Kidney glomerular epithelial cell (primary cell): ENCODE measurements at regions not wholly inside any gene's neighbourhood (a gene's known extent, or its start where the extent isn't known, plus 50 kb on each side); places are given as distances from the start of the nearest gene placed in this dataset.
A peak's percentile ranks its signal among the peaks of the same experiment; 100 is the strongest.

Experiments
- DNase-seq: peaks from one replicate; lab custom pipeline; 2025; lab: John Stamatoyannopoulos, UW

DNA sequence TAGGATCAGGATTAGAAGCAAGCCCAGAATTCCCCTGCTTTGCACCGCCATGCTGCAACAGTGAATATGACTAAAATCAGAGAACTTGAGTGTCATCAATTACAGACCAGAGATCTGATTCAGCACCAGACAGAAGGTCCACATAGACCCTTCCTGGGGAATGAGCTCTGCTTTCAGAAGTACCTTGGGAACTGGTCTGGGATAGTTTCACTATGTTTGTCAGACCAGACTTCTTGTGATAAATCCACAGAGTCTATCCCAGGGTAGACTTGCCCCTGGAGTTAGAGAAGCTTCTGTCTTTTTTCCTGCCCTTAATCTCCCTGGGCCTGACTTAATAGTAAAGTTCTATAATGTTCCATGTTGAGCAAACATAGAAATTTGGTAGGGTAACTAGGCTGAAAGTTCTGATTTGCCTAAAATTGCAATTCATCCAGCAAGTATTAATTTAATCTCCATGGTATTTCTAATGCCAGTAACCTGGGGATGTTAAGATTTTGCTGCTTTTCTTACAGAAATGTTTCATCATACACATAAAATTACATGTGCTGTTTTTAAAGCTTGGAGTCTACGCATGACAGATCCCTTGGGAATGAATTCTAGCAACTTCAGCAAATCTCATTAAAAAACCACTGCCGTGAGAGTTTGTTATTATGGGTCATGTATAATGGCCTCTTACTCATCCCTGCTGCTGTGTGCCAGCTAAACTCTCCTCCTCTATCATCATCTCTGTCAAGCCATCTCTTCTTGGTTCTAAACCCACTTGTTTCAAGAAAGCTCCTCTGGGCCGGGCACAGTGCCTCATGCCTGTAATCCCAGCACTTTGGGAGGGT is 61.3 kb upstream of the METAP2 start:
- peak; percentile 83 for DNase-seq

DNA sequence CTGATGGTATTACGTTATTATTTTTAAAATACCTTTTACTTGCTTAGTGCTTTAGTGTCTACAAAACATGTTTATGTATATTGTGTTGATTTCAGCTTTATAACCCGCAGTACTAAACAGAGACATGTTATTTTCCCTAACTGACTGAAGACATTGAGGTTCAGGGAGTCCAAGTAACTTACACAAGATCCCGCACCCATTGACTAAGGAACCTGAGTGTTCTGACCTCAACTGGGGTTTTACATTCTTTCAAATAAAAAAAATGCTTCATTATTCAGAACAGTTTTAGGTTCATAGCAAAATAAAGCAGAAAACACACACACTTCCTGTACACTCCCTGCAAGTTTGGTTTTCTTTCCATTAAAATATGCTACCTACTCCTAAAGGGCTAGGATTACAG is 60.4 kb upstream of the METAP2 start:
- no peak for DNase-seq

DNA sequence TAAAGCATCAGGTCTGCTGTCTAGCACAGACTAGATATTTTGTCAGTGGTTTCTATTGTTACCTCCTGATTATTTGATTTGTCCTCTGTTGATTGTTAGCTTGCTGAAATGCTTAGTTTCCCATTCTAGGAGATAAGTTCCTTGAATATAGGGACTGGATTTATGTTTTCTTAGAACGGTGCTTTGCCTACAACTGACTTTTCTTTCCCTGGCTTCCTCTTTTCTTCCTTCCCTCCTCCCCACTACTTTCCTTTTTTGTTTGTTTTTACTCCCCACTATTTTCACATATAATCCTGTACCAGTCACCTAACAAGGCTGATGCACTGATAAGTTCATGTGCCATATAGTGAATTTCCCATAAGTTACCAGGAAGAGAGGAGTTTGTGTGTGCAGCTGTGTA is 58.5 kb upstream of the METAP2 start:
- DNase-seq = no peak

DNA sequence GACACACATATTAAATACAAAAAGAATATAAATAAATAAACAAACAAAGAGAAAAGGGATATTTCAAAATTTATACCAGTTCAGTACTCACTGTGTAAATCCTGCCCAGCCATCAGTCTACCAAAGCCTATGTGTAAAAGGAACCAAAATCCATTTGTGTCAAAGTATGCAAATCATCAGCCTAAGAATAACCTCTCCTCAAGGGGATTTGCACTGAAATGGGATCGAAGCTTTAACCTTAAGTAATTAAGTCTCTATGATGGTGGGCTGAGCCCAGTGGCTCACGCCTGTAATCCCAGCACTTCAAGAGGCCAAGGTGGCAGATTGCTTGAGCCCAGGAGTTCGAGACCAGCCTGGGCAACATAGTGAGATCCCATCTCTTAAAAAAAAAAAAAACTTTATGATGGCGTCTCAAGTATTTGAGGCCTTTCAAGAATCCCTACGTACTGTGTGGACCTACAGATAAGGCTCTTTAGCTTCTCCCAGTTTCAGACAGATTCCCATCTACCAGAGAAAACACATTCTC is 57.8 kb upstream of the METAP2 start:
- no peak for DNase-seq

DNA sequence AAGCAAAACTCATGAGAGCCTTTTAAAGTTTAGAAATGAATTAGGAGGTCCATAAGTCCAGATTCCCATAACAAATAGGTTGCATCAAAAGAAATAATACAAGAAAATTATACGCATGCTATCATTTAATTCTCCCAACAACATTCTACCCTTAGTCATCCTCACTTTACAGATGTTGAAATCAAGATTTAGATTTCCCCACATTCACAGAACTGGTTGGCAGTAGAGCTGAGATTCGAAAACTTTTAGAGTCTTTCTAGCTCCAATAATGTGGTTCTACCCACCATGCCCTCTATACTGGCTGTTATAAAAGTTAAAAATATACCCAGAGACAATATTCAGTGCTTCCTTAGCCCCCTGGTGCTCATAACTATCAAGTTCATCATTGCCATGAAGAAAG is 56.6 kb upstream of the METAP2 start:
- no peak for DNase-seq

DNA sequence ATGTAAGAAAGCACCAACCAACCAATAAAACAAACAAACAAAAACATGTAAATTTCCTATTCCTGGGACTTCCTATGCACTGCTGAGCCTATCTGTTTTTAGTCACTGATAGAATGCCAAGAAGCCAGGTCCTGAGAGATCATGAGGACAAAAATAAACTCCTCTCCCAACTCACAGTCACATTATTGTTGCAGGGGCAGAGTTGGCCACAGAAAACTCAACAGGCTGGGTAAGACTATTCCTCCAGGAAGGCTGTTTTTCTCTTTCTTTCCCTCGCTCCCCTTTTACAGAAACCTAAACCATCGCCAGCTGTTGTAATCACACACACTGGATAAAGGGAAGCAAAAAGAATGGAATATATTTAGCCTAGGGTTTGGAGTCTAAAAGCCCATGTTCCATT is 55.8 kb upstream of the METAP2 start:
- no peak for DNase-seq
